Caco-2 (cell line): ENCODE measurements at regions not wholly inside any gene's neighbourhood (a gene's known extent, or its start where the extent isn't known, plus 50 kb on each side); places are given as distances from the start of the nearest gene placed in this dataset.

Experiments
- BruUV-seq: library from RNA; stranded (reverse); fragments of 400-500 nt; replicated peaks from 2 replicates; lab custom pipeline; 2021; lab: Mats Ljungman, UMichigan
- CTCF ChIA-PET: fragments of 300-600 bp; sonication (Branson Sonifier 250); formaldehyde crosslinking; loops from one replicate; lab custom pipeline; 2022; ENCODE audit warnings: antibody characterized with exemption; lab: Charles Lee
- POLR2A ChIA-PET: fragments of 300-600 bp; sonication (Branson Sonifier 250); formaldehyde crosslinking; loops from one replicate; lab custom pipeline; 2022; ENCODE audit warnings: antibody characterized with exemption; lab: Charles Lee
- DNase-seq, 2 experiments: peaks; one replicate each; pipeline versions ENCODE4 v3.0.0 to v3.0.0-alpha.2; 2020 to 2022
- H3K27me3 ChIP-seq: replicated peaks from 2 replicates; pipeline ENCODE4 v1.6.0; 2011; ENCODE audit warnings: low read length; ENCODE audit not compliant: control insufficient read depth, insufficient read depth
- H3K36me3 ChIP-seq: 2 replicates; pipeline ENCODE4 v1.5.1; 2011; ENCODE audit warnings: low read length; ENCODE audit not compliant: control insufficient read depth, insufficient read depth
- H3K4me1 ChIP-seq: fragments of 250-450 bp; sonication (Bioruptor Pico); 2 replicates; pipeline ENCODE4 v1.5.1; 2020; ENCODE audit warnings: mild to moderate bottlenecking
- H3K4me3 ChIP-seq: 2 replicates; pipeline ENCODE4 v1.5.1; 2011; ENCODE audit warnings: low read depth, mild to moderate bottlenecking, control low read depth, low read length
- H3K9me3 ChIP-seq: fragments of 250-450 bp; sonication (Bioruptor Pico); 2 replicates; pipeline ENCODE4 v1.5.1; 2020; ENCODE audit warnings: mild to moderate bottlenecking, moderate library complexity
- H3K27ac Mint-ChIP-seq: one replicate; pipeline ENCODE4 v1.8.0; 2022; ENCODE audit warnings: mixed read lengths; ENCODE audit not compliant: unreplicated experiment
- H3K27me3 Mint-ChIP-seq: one replicate; pipeline ENCODE4 v1.8.0; 2022; ENCODE audit warnings: mixed read lengths; ENCODE audit not compliant: insufficient read depth, unreplicated experiment
- H3K36me3 Mint-ChIP-seq: one replicate; pipeline ENCODE4 v1.8.0; 2022; ENCODE audit warnings: mild to moderate bottlenecking, mixed read lengths; ENCODE audit not compliant: insufficient read depth, unreplicated experiment
- H3K4me1 Mint-ChIP-seq: one replicate; pipeline ENCODE4 v1.8.0; 2022; ENCODE audit warnings: low read depth, mixed read lengths; ENCODE audit not compliant: unreplicated experiment
- H3K4me3 Mint-ChIP-seq: one replicate; pipeline ENCODE4 v1.8.0; 2022; ENCODE audit warnings: mild to moderate bottlenecking, moderate library complexity, mixed read lengths; ENCODE audit not compliant: unreplicated experiment
- H3K9me3 Mint-ChIP-seq: one replicate; pipeline ENCODE4 v1.8.0; 2022; ENCODE audit warnings: mixed read lengths; ENCODE audit not compliant: unreplicated experiment
- intact Hi-C: fragments of 100-400 bp; cut with micrococcal nuclease; formaldehyde crosslinking; loops from one replicate; pipeline ENCODE4 v1.10.0; 2022; ENCODE audit not compliant: unreplicated experiment
- TF ChIP-seq, protein P1 (sequence below), 2 experiments: fragments of 200-600 bp in 1 of 2; IDR thresholded peaks; 1 replicate in 1 of 2; 2 replicates in 1 of 2; pipeline versions ENCODE4 v1.5.1 to v1.8.0; 2011 to 2022; ENCODE audit warnings: antibody characterized with exemption in 1 of 2, control low read depth in 1 of 2, inconsistent platforms in 1 of 2, low read depth in 1 of 2, low read length in 1 of 2, mild to moderate bottlenecking in 1 of 2, moderate library complexity in 1 of 2; ENCODE audit not compliant: insufficient read depth in 1 of 2, severe bottlenecking in 1 of 2, unreplicated experiment in 1 of 2

DNA sequence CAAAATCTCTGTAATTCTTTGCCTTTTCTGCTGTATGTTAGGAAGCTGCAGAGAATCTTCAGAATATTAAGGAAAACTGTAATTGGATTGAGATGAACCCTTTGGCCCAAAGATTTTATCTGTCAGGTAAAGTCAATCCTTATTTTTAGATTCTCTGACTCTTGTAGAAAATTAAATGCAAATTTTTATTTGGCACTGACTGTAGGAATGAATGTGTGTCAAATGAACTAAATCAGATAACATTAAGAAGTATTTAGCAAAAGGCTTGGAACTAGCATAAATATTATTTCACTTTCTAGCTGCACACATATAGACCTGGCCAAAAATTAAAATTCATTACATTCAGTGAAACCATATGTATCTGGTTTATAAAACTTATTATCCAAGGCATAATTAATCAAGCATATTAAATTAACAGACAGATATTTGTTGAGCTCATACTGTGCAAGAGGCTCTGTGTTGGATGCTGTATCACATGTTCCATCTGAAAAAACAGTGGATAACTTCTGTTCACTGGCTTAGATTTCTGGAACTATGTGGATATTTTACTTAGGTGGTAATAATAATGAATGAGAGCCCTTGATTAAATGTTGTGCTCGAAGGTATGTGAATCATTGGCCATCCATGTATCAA is 124.8 kb downstream of the HDGFL1 start:
- TF ChIP-seq, protein P1, sequence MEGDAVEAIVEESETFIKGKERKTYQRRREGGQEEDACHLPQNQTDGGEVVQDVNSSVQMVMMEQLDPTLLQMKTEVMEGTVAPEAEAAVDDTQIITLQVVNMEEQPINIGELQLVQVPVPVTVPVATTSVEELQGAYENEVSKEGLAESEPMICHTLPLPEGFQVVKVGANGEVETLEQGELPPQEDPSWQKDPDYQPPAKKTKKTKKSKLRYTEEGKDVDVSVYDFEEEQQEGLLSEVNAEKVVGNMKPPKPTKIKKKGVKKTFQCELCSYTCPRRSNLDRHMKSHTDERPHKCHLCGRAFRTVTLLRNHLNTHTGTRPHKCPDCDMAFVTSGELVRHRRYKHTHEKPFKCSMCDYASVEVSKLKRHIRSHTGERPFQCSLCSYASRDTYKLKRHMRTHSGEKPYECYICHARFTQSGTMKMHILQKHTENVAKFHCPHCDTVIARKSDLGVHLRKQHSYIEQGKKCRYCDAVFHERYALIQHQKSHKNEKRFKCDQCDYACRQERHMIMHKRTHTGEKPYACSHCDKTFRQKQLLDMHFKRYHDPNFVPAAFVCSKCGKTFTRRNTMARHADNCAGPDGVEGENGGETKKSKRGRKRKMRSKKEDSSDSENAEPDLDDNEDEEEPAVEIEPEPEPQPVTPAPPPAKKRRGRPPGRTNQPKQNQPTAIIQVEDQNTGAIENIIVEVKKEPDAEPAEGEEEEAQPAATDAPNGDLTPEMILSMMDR (IDR thresholded peaks at IDR 0.05; ENCODE audit: insufficient read depth in 1 of 2, low read depth in 1 of 2, low read length in 1 of 2, severe bottlenecking in 1 of 2, unreplicated experiment in 1 of 2), result no peak
- intact Hi-C loops, result no loop called here
- POLR2A ChIA-PET, result no interaction called here
- DNase-seq, result no peak
- Histone ChIP-seq H3K9me3 (no peaks in the 10 kb centered on the region), H3K36me3 (no peaks in the 10 kb centered on the region), H3K4me1 (no peaks in the 10 kb centered on the region), H3K27me3 (no peaks in the 10 kb centered on the region), H3K4me3 (no peak overlapping the region)
- H3K4me3 Mint-ChIP-seq, result no peak overlapping the region
- no peaks in the 10 kb centered on the region for H3K9me3 Mint-ChIP-seq
- no peaks in the 10 kb centered on the region for H3K27me3 Mint-ChIP-seq
- H3K27ac Mint-ChIP-seq, result no peak overlapping the region
- no TSS peak for BruUV-seq
- CTCF ChIA-PET, result no interaction called here
- no peaks in the 10 kb centered on the region for H3K36me3 Mint-ChIP-seq
- H3K4me1 Mint-ChIP-seq, result no peaks in the 10 kb centered on the region

GRCh38 chr6:22696481-22696880 is 127.1 kb downstream of the HDGFL1 start:
- TF ChIP-seq, protein P1 (IDR thresholded peaks at IDR 0.05; ENCODE audit: insufficient read depth in 1 of 2, low read depth in 1 of 2, low read length in 1 of 2, severe bottlenecking in 1 of 2, unreplicated experiment in 1 of 2), result no peak
- no peaks in the 10 kb centered on the region for H3K9me3 Mint-ChIP-seq
- H3K4me3 Mint-ChIP-seq, result no peak overlapping the region
- no peak overlapping the region for H3K4me3 ChIP-seq
- CTCF ChIA-PET, result no interaction called here
- no peak overlapping the region for H3K27ac Mint-ChIP-seq
- H3K9me3 ChIP-seq, result no peaks in the 10 kb centered on the region
- H3K36me3 ChIP-seq, result no peaks in the 10 kb centered on the region
- DNase-seq, result no peak
- H3K4me1 Mint-ChIP-seq, result no peaks in the 10 kb centered on the region
- POLR2A ChIA-PET, result no interaction called here
- intact Hi-C loops, result no loop called here
- no TSS peak for BruUV-seq
- no peaks in the 10 kb centered on the region for H3K27me3 ChIP-seq
- H3K36me3 Mint-ChIP-seq, result no peaks in the 10 kb centered on the region
- no peaks in the 10 kb centered on the region for H3K4me1 ChIP-seq
- H3K27me3 Mint-ChIP-seq, result no peaks in the 10 kb centered on the region

DNA sequence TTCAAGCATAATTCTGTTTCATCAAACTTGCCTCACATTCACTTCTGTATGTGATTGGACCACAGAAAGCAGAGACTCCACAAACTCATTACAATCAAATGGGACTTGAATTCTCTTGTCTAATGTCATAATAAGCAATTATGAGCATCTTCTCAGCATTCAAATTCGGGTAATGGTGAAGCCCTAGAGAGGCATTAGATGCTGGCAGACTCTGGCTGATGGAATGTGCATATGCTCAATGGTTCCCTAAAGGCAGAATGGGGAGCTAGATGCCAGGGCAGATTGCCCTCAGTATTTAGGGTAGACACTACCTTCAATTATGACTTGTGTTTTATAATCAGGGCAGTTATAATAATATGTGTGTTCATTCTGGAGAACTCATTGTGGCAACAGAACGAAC is 127.9 kb downstream of the HDGFL1 start:
- H3K36me3 ChIP-seq, result no peaks in the 10 kb centered on the region
- no peak overlapping the region for H3K27ac Mint-ChIP-seq
- BruUV-seq, result no TSS peak

More for the DNA sequence above, 127.9 kb downstream of the HDGFL1 start:
- TF ChIP-seq, protein P1 (IDR thresholded peaks at IDR 0.05; ENCODE audit: insufficient read depth in 1 of 2, low read depth in 1 of 2, low read length in 1 of 2, severe bottlenecking in 1 of 2, unreplicated experiment in 1 of 2), result no peak
- no peaks in the 10 kb centered on the region for H3K4me1 ChIP-seq
- POLR2A ChIA-PET, result no interaction called here
- CTCF ChIA-PET, result no interaction called here
- H3K4me1 Mint-ChIP-seq, result no peaks in the 10 kb centered on the region
- H3K36me3 Mint-ChIP-seq, result no peaks in the 10 kb centered on the region
- H3K27me3 Mint-ChIP-seq, result no peaks in the 10 kb centered on the region
- no peak for DNase-seq
- H3K9me3 Mint-ChIP-seq, result no peaks in the 10 kb centered on the region
- H3K4me3 Mint-ChIP-seq, result no peak overlapping the region
- intact Hi-C loops, result no loop called here
- H3K9me3 ChIP-seq, result no peaks in the 10 kb centered on the region
- no peaks in the 10 kb centered on the region for H3K27me3 ChIP-seq
- H3K4me3 ChIP-seq, result no peak overlapping the region
